ENCODE measurements at regions not wholly inside any gene's neighbourhood (a gene's known extent, or its start where the extent isn't known, plus 50 kb on each side); places are given as distances from the start of the nearest gene placed in this dataset.

DNA sequence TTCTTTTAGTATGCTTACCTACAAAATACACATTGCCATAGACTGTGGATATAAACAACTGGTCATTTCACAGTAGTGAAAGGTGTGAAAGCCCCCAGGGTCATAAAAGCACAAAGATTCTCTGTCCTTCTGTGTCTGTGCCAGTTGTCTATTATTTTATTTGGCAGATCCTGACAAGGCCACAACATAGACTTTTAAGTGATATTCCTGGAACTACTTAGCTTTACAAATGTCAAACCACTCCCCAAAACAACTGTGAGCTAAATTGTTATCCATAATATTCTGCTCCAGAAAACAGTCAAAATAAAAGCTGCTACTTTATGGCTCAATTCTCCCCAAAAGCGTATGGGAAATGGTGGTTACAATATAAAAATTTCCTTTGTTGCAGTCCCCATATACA, 172.1 kb downstream of the SEC23A start:
- ATAC-seq = no peak
- TF ChIP-seq ISL1 (CRISPR knock-in tag; IDR thresholded peaks at IDR 0.05) = no peak
- no peak for TF ChIP-seq ZNF8 (CRISPR knock-in tag; IDR thresholded peaks at IDR 0.05)
- TF ChIP-seq SNAI2 (CRISPR knock-in tag; IDR thresholded peaks at IDR 0.05) = no peak
- TF ChIP-seq, protein P1, sequence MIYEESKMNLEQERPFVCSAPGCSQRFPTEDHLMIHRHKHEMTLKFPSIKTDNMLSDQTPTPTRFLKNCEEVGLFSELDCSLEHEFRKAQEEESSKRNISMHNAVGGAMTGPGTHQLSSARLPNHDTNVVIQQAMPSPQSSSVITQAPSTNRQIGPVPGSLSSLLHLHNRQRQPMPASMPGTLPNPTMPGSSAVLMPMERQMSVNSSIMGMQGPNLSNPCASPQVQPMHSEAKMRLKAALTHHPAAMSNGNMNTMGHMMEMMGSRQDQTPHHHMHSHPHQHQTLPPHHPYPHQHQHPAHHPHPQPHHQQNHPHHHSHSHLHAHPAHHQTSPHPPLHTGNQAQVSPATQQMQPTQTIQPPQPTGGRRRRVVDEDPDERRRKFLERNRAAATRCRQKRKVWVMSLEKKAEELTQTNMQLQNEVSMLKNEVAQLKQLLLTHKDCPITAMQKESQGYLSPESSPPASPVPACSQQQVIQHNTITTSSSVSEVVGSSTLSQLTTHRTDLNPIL (CRISPR knock-in tag; IDR thresholded peaks at IDR 0.05; ENCODE audit: low read depth) = no peak
- TF ChIP-seq TOX (CRISPR knock-in tag; IDR thresholded peaks at IDR 0.05; ENCODE audit: borderline replicate concordance) = no peak
- TF ChIP-seq RARB (CRISPR knock-in tag; IDR thresholded peaks at IDR 0.05) = no peak
- TF ChIP-seq, protein P2, sequence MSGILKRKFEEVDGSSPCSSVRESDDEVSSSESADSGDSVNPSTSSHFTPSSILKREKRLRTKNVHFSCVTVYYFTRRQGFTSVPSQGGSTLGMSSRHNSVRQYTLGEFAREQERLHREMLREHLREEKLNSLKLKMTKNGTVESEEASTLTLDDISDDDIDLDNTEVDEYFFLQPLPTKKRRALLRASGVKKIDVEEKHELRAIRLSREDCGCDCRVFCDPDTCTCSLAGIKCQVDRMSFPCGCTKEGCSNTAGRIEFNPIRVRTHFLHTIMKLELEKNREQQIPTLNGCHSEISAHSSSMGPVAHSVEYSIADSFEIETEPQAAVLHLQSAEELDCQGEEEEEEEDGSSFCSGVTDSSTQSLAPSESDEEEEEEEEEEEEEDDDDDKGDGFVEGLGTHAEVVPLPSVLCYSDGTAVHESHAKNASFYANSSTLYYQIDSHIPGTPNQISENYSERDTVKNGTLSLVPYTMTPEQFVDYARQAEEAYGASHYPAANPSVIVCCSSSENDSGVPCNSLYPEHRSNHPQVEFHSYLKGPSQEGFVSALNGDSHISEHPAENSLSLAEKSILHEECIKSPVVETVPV (CRISPR knock-in tag; IDR thresholded peaks at IDR 0.05) = no peak
- TF ChIP-seq ZNF565 (CRISPR knock-in tag; conservative IDR thresholded peaks at IDR 0.05; ENCODE audit: low read depth) = no peak
- no peak for TF ChIP-seq ZFP30 (CRISPR knock-in tag; IDR thresholded peaks at IDR 0.05)

DNA sequence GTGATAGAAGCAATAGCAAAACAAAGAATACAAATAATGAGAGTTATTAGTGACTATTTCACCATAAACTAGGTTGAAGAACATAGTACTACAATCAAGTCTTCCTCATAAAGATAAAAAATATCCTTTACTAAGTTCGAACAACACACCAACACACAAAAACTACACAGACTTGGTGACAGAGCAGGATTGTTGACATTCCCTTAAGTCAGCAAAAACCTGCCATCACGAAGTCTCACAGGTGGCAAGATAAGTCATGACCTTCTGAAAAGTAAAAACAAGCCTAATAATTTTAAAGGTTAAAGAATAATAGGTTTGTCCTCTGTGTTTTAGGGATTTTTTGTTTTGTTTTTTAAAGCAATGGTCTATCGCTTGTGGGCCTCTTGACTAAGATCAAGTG, 173.0 kb downstream of the SEC23A start:
- no peak for ATAC-seq
- no peak for TF ChIP-seq ISL1 (CRISPR knock-in tag; IDR thresholded peaks at IDR 0.05)
- TF ChIP-seq ZFP3 (CRISPR knock-in tag; IDR thresholded peaks at IDR 0.05) = no peak
- TF ChIP-seq, protein P3, sequence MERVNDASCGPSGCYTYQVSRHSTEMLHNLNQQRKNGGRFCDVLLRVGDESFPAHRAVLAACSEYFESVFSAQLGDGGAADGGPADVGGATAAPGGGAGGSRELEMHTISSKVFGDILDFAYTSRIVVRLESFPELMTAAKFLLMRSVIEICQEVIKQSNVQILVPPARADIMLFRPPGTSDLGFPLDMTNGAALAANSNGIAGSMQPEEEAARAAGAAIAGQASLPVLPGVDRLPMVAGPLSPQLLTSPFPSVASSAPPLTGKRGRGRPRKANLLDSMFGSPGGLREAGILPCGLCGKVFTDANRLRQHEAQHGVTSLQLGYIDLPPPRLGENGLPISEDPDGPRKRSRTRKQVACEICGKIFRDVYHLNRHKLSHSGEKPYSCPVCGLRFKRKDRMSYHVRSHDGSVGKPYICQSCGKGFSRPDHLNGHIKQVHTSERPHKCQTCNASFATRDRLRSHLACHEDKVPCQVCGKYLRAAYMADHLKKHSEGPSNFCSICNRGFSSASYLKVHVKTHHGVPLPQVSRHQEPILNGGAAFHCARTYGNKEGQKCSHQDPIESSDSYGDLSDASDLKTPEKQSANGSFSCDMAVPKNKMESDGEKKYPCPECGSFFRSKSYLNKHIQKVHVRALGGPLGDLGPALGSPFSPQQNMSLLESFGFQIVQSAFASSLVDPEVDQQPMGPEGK (CRISPR knock-in tag; IDR thresholded peaks at IDR 0.05; ENCODE audit: borderline replicate concordance) = no peak
- no peak for TF ChIP-seq ZC3H10 (CRISPR knock-in tag; IDR thresholded peaks at IDR 0.05)
- TF ChIP-seq ZNF565 (CRISPR knock-in tag; conservative IDR thresholded peaks at IDR 0.05; ENCODE audit: low read depth) = no peak
- no peak for TF ChIP-seq CSDC2 (CRISPR knock-in tag; IDR thresholded peaks at IDR 0.05)
- no peak for TF ChIP-seq BACH2 (CRISPR knock-in tag; IDR thresholded peaks at IDR 0.05; ENCODE audit: borderline replicate concordance)
- no peak for TF ChIP-seq GLIS3 (CRISPR knock-in tag; IDR thresholded peaks at IDR 0.05)
- TF ChIP-seq ZNF8 (CRISPR knock-in tag; IDR thresholded peaks at IDR 0.05) = no peak
- no peak for TF ChIP-seq ZNF70 (CRISPR knock-in tag; IDR thresholded peaks at IDR 0.05)
- TF ChIP-seq, protein P1 (CRISPR knock-in tag; IDR thresholded peaks at IDR 0.05; ENCODE audit: low read depth) = no peak
- no peak for TF ChIP-seq OSR1 (CRISPR knock-in tag; IDR thresholded peaks at IDR 0.05)
- TF ChIP-seq ARNTL (CRISPR knock-in tag; IDR thresholded peaks at IDR 0.05; ENCODE audit: borderline replicate concordance, low read depth) = no peak
- no peak for TF ChIP-seq TOX (CRISPR knock-in tag; IDR thresholded peaks at IDR 0.05; ENCODE audit: borderline replicate concordance)
- TF ChIP-seq ESRRG (CRISPR knock-in tag; IDR thresholded peaks at IDR 0.05) = no peak
- TF ChIP-seq ZFP30 (CRISPR knock-in tag; IDR thresholded peaks at IDR 0.05) = no peak
- TF ChIP-seq, protein P4, sequence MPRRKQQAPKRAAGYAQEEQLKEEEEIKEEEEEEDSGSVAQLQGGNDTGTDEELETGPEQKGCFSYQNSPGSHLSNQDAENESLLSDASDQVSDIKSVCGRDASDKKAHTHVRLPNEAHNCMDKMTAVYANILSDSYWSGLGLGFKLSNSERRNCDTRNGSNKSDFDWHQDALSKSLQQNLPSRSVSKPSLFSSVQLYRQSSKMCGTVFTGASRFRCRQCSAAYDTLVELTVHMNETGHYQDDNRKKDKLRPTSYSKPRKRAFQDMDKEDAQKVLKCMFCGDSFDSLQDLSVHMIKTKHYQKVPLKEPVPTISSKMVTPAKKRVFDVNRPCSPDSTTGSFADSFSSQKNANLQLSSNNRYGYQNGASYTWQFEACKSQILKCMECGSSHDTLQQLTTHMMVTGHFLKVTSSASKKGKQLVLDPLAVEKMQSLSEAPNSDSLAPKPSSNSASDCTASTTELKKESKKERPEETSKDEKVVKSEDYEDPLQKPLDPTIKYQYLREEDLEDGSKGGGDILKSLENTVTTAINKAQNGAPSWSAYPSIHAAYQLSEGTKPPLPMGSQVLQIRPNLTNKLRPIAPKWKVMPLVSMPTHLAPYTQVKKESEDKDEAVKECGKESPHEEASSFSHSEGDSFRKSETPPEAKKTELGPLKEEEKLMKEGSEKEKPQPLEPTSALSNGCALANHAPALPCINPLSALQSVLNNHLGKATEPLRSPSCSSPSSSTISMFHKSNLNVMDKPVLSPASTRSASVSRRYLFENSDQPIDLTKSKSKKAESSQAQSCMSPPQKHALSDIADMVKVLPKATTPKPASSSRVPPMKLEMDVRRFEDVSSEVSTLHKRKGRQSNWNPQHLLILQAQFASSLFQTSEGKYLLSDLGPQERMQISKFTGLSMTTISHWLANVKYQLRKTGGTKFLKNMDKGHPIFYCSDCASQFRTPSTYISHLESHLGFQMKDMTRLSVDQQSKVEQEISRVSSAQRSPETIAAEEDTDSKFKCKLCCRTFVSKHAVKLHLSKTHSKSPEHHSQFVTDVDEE (CRISPR knock-in tag; IDR thresholded peaks at IDR 0.05) = no peak
- no peak for TF ChIP-seq PPARA (CRISPR knock-in tag; IDR thresholded peaks at IDR 0.05; ENCODE audit: borderline replicate concordance)

DNA sequence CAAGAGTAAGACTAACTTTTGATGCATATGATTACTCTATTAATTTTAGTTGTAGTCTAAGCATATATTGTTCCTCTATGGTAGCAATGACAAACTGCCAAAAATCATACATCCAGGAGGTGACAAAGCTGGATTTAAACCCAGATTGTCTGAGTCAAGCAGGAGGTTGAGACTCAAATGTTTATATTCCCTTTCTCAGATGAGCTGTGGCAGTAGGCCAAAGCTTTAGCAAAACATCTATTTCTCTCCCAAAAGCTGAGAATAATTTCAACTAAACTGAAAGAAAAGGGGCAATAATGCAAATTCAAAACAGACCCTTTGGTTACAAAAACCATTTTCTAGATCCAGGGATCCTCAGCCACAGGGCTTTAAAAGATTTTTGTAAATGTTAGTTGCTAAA, 173.6 kb downstream of the SEC23A start:
- ATAC-seq = no peak
- TF ChIP-seq TOX (CRISPR knock-in tag; IDR thresholded peaks at IDR 0.05; ENCODE audit: borderline replicate concordance) = no peak
- TF ChIP-seq GLIS3 (CRISPR knock-in tag; IDR thresholded peaks at IDR 0.05) = no peak
- TF ChIP-seq SNAI2 (CRISPR knock-in tag; IDR thresholded peaks at IDR 0.05) = no peak
- TF ChIP-seq ZNF8 (CRISPR knock-in tag; IDR thresholded peaks at IDR 0.05) = no peak
- TF ChIP-seq TCF4 (CRISPR knock-in tag; IDR thresholded peaks at IDR 0.05; ENCODE audit: borderline replicate concordance) = no peak
- no peak for TF ChIP-seq ZNF565 (CRISPR knock-in tag; conservative IDR thresholded peaks at IDR 0.05; ENCODE audit: low read depth)
- no peak for TF ChIP-seq OSR1 (CRISPR knock-in tag; IDR thresholded peaks at IDR 0.05)
- TF ChIP-seq, protein P5, sequence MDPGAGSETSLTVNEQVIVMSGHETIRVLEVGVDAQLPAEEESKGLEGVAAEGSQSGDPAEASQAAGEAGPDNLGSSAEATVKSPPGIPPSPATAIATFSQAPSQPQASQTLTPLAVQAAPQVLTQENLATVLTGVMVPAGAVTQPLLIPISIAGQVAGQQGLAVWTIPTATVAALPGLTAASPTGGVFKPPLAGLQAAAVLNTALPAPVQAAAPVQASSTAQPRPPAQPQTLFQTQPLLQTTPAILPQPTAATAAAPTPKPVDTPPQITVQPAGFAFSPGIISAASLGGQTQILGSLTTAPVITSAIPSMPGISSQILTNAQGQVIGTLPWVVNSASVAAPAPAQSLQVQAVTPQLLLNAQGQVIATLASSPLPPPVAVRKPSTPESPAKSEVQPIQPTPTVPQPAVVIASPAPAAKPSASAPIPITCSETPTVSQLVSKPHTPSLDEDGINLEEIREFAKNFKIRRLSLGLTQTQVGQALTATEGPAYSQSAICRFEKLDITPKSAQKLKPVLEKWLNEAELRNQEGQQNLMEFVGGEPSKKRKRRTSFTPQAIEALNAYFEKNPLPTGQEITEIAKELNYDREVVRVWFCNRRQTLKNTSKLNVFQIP (CRISPR knock-in tag; IDR thresholded peaks at IDR 0.05; ENCODE audit: borderline replicate concordance, low read depth) = no peak
- no peak for TF ChIP-seq ISL1 (CRISPR knock-in tag; IDR thresholded peaks at IDR 0.05)
- no peak for TF ChIP-seq RARB (CRISPR knock-in tag; IDR thresholded peaks at IDR 0.05)
- TF ChIP-seq, protein P1 (CRISPR knock-in tag; IDR thresholded peaks at IDR 0.05; ENCODE audit: low read depth) = no peak
- TF ChIP-seq ARNTL (CRISPR knock-in tag; IDR thresholded peaks at IDR 0.05; ENCODE audit: borderline replicate concordance, low read depth) = no peak
- TF ChIP-seq ZFP30 (CRISPR knock-in tag; IDR thresholded peaks at IDR 0.05) = no peak
- TF ChIP-seq, protein P2 (CRISPR knock-in tag; IDR thresholded peaks at IDR 0.05) = no peak

Measured in SK-N-SH treated with all-trans-retinoic acid at 6 μM for 48 hours (cell line).